ENCODE measurements at regions not wholly inside any gene's neighbourhood (a gene's known extent, or its start where the extent isn't known, plus 50 kb on each side); places are given as distances from the start of the nearest gene placed in this dataset.
A peak's percentile ranks its signal among the peaks of the same experiment; 100 is the strongest.

DNA sequence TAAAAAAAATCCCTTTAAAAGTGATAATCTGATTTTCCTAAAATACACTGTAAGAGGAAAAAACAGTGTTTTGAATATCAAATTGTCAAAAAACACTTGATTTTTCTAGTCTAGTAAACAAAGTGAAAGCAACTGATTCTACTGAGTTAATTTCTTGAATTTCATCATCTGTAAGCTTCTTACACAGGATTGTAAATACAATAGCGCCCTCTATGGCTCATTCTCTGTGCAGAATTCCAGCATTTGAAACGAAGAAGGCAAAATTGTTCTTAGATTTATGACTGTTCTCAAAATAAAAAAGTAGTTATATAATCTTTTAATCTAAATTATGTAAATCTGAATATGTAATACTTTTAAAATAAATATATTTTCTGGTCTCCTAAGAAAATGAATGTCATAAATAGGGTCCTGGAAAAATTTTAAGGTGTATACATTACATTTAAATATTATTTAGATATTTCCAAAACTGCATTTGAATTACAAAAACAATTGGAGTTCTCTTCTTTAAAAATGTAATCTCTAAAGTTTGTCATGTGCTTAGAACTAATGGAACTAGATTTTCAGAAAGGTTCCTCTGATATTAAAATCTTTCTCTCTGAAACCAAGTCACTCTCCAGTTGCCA is 176.9 kb upstream of the MC4R start:
- DNase-seq (ENCODE audit: low read depth), result peak; percentile 25

DNA sequence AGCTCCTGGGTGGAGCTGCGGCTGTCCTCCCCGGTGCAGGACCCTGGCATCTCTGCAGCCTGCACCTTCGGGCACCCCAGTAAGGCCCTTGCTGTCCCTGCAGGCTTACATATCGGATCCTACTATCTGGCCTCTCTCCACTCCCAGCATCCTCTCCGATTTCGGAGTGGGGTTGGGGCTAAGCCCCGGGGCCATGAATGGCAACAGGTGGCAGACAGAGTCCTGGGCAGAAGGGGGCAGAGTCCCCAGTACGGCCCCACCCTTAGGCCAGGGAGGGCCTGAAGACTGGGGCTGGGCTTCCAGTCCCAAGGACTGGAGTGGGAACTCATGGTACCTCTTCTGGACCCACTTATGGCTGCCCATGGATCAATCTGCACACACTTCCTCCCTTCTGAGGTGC is 180.4 kb upstream of the MC4R start:
- no peak for DNase-seq (ENCODE audit: low read depth)
- H3K4me3 ChIP-seq (ENCODE audit: low read depth, low read length), result no peak overlapping the region

More for the DNA sequence above, 176.9 kb upstream of the MC4R start:
- H3K4me3 ChIP-seq (ENCODE audit: low read depth, low read length), result no peak overlapping the region

GRCh38 chr18:60554967-60555366 is 182.4 kb upstream of the MC4R start:
- no peak overlapping the region for H3K4me3 ChIP-seq (ENCODE audit: low read depth, low read length)
- no peak for DNase-seq (ENCODE audit: low read depth)

DNA sequence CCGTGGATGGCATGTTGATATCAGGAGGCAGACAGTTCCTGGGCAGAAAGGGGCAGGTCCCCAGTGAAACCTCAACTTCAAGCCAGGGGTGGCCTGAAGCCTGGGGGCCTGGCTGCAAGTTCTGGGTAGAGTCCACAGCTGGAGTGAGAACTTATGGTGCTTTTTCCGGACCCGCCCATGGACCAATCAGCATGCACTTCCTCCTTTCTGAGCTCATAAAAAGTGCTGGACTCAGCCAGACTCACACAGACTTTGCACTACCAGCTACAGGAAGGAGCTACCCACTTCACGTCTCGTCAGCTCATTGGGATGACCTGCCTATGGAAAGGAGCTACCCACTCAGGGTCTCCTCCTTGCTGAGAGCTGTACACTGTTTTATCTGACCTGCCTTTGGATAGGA is 183.1 kb upstream of the MC4R start:
- H3K4me3 ChIP-seq (ENCODE audit: low read depth, low read length), result no peak overlapping the region
- DNase-seq (ENCODE audit: low read depth), result no peak

DNA sequence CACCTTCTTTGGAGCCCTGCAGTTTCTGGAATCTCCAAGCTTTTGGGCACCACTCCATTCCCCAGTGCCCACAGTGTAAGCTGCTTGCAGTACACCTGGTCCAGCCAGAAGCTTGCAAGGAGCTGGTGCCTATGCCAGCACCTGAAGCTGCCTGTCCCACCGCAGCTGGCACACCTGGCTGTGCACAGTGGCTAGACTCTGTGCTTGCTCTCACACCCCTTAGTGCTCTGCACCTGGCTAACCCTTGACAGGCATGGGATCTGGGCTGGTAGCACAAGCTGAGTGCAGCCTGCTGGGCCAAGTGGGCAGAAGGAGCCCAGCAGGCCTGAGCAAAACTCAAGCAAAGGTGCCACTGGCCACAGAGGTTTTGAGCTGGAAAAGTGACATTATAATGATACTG is 183.8 kb upstream of the MC4R start:
- no peak for DNase-seq (ENCODE audit: low read depth)
- H3K4me3 ChIP-seq (ENCODE audit: low read depth, low read length), result no peak overlapping the region

GRCh38 chr18:60560071-60560470 is 187.5 kb upstream of the MC4R start:
- no peak for DNase-seq (ENCODE audit: low read depth)
- H3K4me3 ChIP-seq (ENCODE audit: low read depth, low read length), result no peak overlapping the region

GRCh38 chr18:60563082-60563481 is 190.5 kb upstream of the MC4R start:
- no peak overlapping the region for H3K4me3 ChIP-seq (ENCODE audit: low read depth, low read length)
- no peak for DNase-seq (ENCODE audit: low read depth)

DNA sequence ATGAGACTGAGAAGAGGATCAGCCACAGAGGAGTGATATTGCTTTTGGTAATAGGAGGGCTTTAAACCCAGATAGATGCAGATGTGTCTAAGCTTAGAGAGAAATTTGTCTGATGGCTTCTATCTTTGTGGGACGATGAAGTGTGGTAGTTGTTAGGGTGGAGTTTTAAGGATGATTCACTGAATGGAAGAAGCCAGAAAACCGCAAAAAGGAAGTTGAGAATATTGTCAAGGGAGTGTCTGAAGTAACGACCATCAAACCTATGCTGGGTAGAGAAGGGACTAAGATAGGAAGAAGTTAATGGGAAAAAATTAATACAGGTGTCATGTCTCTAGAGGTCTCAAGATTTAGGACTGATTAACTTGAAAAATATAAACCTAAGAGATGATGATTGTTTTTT is 195.6 kb upstream of the MC4R start:
- DNase-seq (ENCODE audit: low read depth), result no peak
- H3K4me3 ChIP-seq (ENCODE audit: low read depth, low read length), result no peak overlapping the region

DNA sequence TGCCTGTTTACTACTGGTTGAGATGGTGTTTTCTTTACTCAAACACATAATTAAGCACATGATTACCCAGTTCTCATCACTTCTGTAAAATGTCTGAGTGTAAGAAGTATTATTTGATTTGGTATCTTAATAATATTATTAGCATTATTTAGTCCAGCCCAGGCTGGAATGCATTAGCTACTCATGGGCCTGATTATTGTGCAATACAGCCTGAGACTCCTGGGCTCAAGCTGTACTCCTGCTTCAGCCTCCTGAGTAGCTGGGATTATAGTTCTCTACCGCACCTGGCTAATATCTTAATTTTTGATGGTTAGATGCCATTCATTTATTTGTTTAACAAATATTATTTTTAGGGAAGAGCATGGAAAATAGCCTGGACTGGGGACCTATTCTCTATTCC is 197.6 kb upstream of the MC4R start:
- no peak for DNase-seq (ENCODE audit: low read depth)
- H3K4me3 ChIP-seq (ENCODE audit: low read depth, low read length), result no peak overlapping the region

- no peak for DNase-seq (ENCODE audit: low read depth)
- H3K4me3 ChIP-seq (ENCODE audit: low read depth, low read length), result no peak overlapping the region
These were observed 204.9 kb upstream of the MC4R start for GRCh38 chr18:60577457-60577856.

DNA sequence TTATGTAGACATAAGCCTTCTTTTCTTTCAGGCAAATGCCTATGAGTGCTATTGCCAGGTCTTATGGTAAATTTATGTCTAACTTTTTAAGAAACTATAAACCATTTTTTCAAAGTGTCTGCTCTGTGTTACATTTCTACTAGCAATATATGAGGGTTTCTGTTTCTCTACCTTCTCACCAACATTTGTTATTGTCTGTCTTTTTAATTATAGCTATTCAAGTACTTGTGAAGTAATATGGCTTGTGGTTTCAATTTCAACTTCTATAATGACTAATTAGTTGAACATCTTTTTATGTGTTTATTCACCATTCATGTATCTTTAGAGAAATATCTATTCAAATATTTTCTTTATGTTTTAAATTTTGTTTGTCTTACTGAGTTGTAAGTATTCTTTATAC is 213.1 kb upstream of the MC4R start:
- DNase-seq (ENCODE audit: low read depth), result no peak
- no peak overlapping the region for H3K4me3 ChIP-seq (ENCODE audit: low read depth, low read length)

- no peak overlapping the region for H3K4me3 ChIP-seq (ENCODE audit: low read depth, low read length)
- no peak for DNase-seq (ENCODE audit: low read depth)
These were observed 220.7 kb upstream of the MC4R start for GRCh38 chr18:60593249-60593648.

DNA sequence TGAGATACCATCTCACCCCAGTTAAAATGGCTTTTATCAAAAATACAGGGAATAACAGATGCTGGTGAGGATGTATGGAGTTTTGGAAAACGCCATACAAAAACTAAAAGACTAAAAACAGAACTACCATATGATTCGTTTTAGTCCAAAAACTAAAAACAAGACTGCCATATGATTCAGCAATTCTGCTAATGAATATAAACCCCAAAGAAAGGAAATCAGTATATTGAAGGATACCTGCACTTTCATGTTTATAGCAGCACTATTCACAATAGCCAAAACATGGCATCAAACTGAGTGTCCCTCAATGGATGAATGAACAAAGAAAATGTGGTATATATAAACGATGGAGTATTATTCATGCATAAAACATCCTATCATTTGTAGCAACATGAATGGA is 224.4 kb upstream of the MC4R start:
- no peak for DNase-seq (ENCODE audit: low read depth)
- no peak overlapping the region for H3K4me3 ChIP-seq (ENCODE audit: low read depth, low read length)

GRCh38 chr18:60599267-60599666 is 226.7 kb upstream of the MC4R start:
- H3K4me3 ChIP-seq (ENCODE audit: low read depth, low read length), result no peak overlapping the region
- no peak for DNase-seq (ENCODE audit: low read depth)

DNA sequence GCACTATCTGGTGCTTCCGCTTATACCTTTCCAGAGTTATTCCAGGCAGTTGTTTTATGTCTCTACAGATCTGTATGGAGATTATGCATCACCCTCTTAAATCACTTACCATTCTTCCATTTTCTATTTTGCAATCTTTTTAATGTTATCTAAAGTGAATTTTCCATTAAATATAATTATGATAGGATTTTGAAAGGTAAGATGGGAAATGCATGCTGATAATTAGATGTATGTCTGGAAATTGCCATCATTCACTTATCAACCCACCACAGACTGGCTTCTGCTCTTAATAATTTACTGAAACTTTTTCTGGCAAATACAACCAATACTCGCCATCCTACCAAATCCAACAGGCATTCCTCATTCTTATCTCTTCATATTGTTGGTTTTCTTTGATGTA is 227.4 kb upstream of the MC4R start:
- DNase-seq (ENCODE audit: low read depth), result no peak
- H3K4me3 ChIP-seq (ENCODE audit: low read depth, low read length), result no peak overlapping the region

GRCh38 chr18:60601249-60601648 is 228.7 kb upstream of the MC4R start:
- no peak overlapping the region for H3K4me3 ChIP-seq (ENCODE audit: low read depth, low read length)
- DNase-seq (ENCODE audit: low read depth), result no peak

DNA sequence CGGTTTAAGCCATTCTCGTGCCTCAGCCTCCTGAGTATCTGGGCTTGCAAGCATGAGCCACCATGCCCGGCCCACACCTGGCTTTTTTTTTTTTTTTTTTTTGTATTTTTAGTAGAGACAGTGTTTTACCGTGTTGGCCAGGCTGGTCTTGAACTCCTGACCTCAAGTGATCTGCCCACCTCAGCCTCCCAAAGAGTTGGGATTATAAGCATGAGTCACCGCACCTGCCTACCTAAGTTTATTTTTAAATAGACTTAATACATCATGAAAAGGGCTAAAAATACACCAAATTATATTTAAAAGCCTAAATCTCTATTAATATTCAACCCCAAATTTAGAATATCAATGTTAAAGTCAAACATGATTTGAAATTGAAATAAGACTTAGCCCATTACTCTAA is 250.8 kb upstream of the MC4R start:
- no peak overlapping the region for H3K4me3 ChIP-seq (ENCODE audit: low read depth, low read length)
- no peak for DNase-seq (ENCODE audit: low read depth)

- DNase-seq (ENCODE audit: low read depth), result no peak
- H3K4me3 ChIP-seq (ENCODE audit: low read depth, low read length), result no peak overlapping the region
These were observed 251.6 kb upstream of the MC4R start for GRCh38 chr18:60624207-60624606.

GRCh38 chr18:60639836-60640235 is 267.3 kb upstream of the MC4R start:
- no peak overlapping the region for H3K4me3 ChIP-seq (ENCODE audit: low read depth, low read length)
- no peak for DNase-seq (ENCODE audit: low read depth)

DNA sequence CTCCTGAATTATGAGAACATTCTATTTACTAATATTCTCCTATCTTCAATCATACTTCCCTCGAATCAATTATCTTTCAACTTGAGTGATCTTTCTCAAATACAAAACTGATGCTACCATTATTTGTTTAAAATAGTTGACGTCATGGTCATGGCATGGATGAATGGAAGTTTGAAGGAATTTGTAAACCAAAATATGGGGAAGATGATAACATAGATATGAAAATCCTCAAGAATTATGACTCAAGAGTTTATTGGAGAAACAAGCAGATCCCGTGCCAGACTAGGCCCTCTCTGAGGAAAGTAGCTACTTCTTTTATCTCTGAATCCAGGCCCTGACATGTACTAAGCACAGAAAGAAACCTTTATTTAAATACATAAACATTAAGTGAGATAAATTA is 270.4 kb upstream of the MC4R start:
- no peak overlapping the region for H3K4me3 ChIP-seq (ENCODE audit: low read depth, low read length)
- DNase-seq (ENCODE audit: low read depth), result no peak

GRCh38 chr18:60646725-60647124 is 274.1 kb upstream of the MC4R start:
- DNase-seq (ENCODE audit: low read depth), result no peak
- no peak overlapping the region for H3K4me3 ChIP-seq (ENCODE audit: low read depth, low read length)

DNA sequence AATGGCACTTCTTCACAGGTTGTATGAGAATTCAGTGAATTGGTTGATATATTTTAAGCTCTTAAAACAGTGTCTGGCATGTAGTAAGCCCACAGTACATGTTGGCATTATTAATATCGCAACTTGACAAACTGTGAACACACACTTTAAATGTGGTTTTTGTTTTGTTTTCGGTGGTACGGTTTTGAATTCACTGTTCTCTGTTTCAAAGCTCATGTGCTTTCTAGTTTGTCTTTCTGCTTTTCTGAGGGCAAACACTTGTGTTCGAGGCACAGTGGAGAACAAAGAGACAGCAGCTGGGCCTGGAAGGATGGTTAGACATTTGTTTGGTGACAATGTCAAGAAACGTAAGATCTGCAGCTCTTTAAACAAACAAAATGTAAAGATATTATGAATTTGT is 276.5 kb upstream of the MC4R start:
- no peak for DNase-seq (ENCODE audit: low read depth)
- no peak overlapping the region for H3K4me3 ChIP-seq (ENCODE audit: low read depth, low read length)
